Endodermal cell (in vitro differentiated cells): ENCODE measurements at regions not wholly inside any gene's neighbourhood (a gene's known extent, or its start where the extent isn't known, plus 50 kb on each side); places are given as distances from the start of the nearest gene placed in this dataset.
A peak's percentile ranks its signal among the peaks of the same experiment; 100 is the strongest.

Experiments
- DNase-seq: peaks from one replicate; pipeline ENCODE4 v3.0.0-alpha.2; 2017
- H3K27ac ChIP-seq: 2 replicates; pipeline ENCODE4 v1.5.1; 2013; ENCODE audit warnings: mild to moderate bottlenecking, low read depth, low read length, moderate library complexity
- H3K27me3 ChIP-seq: 2 replicates; pipeline ENCODE4 v1.6.1; 2013; ENCODE audit warnings: mild to moderate bottlenecking, low read length, moderate library complexity; ENCODE audit not compliant: insufficient read depth, control insufficient read depth, poor library complexity, severe bottlenecking
- H3K36me3 ChIP-seq: 2 replicates; pipeline ENCODE4 v1.7.0; 2013; ENCODE audit warnings: mild to moderate bottlenecking, low read length, moderate library complexity; ENCODE audit not compliant: control insufficient read depth, insufficient read depth
- H3K4me1 ChIP-seq: one replicate; pipeline ENCODE4 v1.7.0; 2013; ENCODE audit warnings: low read length; ENCODE audit not compliant: control insufficient read depth, insufficient read depth
- H3K4me3 ChIP-seq: 2 replicates; pipeline ENCODE4 v1.5.1; 2013; ENCODE audit warnings: mild to moderate bottlenecking, low read length, moderate library complexity
- H3K9ac ChIP-seq: 2 replicates; pipeline ENCODE4 v1.6.1; 2013; ENCODE audit warnings: mild to moderate bottlenecking, low read length, moderate library complexity; ENCODE audit not compliant: poor library complexity, severe bottlenecking; ENCODE audit errors: extremely low read depth
- H3K9me3 ChIP-seq: 2 replicates; pipeline ENCODE4 v1.6.1; 2013; ENCODE audit warnings: mild to moderate bottlenecking, low read length, moderate library complexity; ENCODE audit not compliant: control insufficient read depth
- H3K27ac Mint-ChIP-seq: 2 replicates; pipeline ENCODE4 v1.8.0; 2020; ENCODE audit warnings: mixed read lengths
- H3K27me3 Mint-ChIP-seq: 2 replicates; pipeline ENCODE4 v1.8.0; 2021; ENCODE audit warnings: mild to moderate bottlenecking, mixed read lengths; ENCODE audit not compliant: insufficient read depth
- H3K36me3 Mint-ChIP-seq: 2 replicates; pipeline ENCODE4 v1.8.0; 2020; ENCODE audit warnings: low read depth, mixed read lengths
- H3K4me1 Mint-ChIP-seq: 2 replicates; pipeline ENCODE4 v1.8.0; 2020; ENCODE audit warnings: mixed read lengths
- H3K4me3 Mint-ChIP-seq: 2 replicates; pipeline ENCODE4 v1.8.0; 2020; ENCODE audit warnings: mild to moderate bottlenecking, moderate library complexity, mixed read lengths
- H3K9me3 Mint-ChIP-seq: 2 replicates; pipeline ENCODE4 v1.8.0; 2020; ENCODE audit warnings: mild to moderate bottlenecking, mixed read lengths
- CTCF ChIP-seq: fragments of 200-600 bp; sonication (generic); conservative IDR thresholded peaks from 2 replicates; pipeline ENCODE4 v1.5.0; 2021; ENCODE audit warnings: antibody characterized with exemption, mild to moderate bottlenecking
- WGBS, 2 experiments: methylation state at CpG; one replicate each; pipeline versions ENCODE4 v1.1.5 to v1.1.7; 2013; ENCODE audit warnings: missing lambda C conversion rate in 2 of 2, mixed read lengths in 1 of 2; ENCODE audit not compliant: insufficient coverage in 1 of 2, insufficient read length in 1 of 2; 5-methylcytosine and 5-hydroxymethylcytosine counted together

- H3K27me3 Mint-ChIP-seq, result no peaks in the 10 kb centered on the region
- no peak overlapping the region for H3K27ac ChIP-seq
- H3K4me3 ChIP-seq, result no peak overlapping the region
- DNase-seq, result peak; percentile 36
- H3K9ac ChIP-seq, result no peak overlapping the region
- no peak overlapping the region for H3K27ac Mint-ChIP-seq
- no peaks in the 10 kb centered on the region for H3K9me3 ChIP-seq
- no peaks in the 10 kb centered on the region for H3K4me1 ChIP-seq
- peak; percentile 74 for TF ChIP-seq CTCF
- H3K4me1 Mint-ChIP-seq, result no peaks in the 10 kb centered on the region
- H3K4me3 Mint-ChIP-seq, result no peak overlapping the region
- H3K9me3 Mint-ChIP-seq, result no peaks in the 10 kb centered on the region
- no peaks in the 10 kb centered on the region for H3K36me3 Mint-ChIP-seq
- no peaks in the 10 kb centered on the region for H3K27me3 ChIP-seq
- peaks cover 11% of the 10 kb centered on the region for H3K36me3 ChIP-seq
- 76 to 100% methylated on average over 2 to 3 of the region's 3 CpGs for WGBS, 2 experiments
Observed at GRCh38 chr11:92861634-92862033, 107.8 kb upstream of the MTNR1B start.

DNA sequence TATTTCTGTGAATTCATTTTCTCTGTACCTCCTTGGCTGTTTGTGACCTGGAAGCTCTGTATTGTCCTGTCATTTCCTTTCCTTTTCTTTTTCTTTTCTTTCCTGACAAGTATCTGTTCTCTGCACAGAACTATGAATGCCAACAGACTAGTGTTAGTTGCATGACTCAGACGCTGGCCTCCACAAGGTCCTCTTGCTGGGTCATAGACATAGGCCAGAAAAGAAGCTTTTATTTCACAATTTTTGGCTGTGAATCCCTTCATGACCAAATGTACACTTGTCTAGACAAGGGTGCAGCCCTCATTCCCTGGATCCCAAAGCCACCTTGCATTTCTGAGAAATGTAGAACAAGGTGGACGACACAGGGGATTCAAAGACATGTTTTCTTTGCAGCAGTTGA lies 104.1 kb upstream of the MTNR1B start:
- H3K9ac ChIP-seq, result no peak overlapping the region
- WGBS, 2 experiments, result 94 to 95% methylated on average over 2 of the region's 2 CpGs
- Mint-ChIP-seq H3K27me3 (no peaks in the 10 kb centered on the region), H3K36me3 (no peaks in the 10 kb centered on the region), H3K27ac (no peak overlapping the region), H3K9me3 (no peaks in the 10 kb centered on the region), H3K4me1 (no peaks in the 10 kb centered on the region), H3K4me3 (no peak overlapping the region)
- no peak overlapping the region for H3K27ac ChIP-seq
- H3K4me3 ChIP-seq, result no peak overlapping the region
- H3K27me3 ChIP-seq, result no peaks in the 10 kb centered on the region
- peak; percentile 21 for DNase-seq
- no peaks in the 10 kb centered on the region for H3K9me3 ChIP-seq
- no peaks in the 10 kb centered on the region for H3K4me1 ChIP-seq
- no peaks in the 10 kb centered on the region for H3K36me3 ChIP-seq
- TF ChIP-seq CTCF, result no peak

GRCh38 chr11:92866679-92867282 lies 102.7 kb upstream of the MTNR1B start:
- whole genome bisulfite sequencing, 2 experiments, result 94 to 96% methylated on average over 32 to 38 of the region's 38 CpGs
- Histone ChIP-seq H3K27me3 (no peaks in the 10 kb centered on the region), H3K9me3 (no peaks in the 10 kb centered on the region), H3K9ac (no peak overlapping the region), H3K36me3 (no peaks in the 10 kb centered on the region), H3K27ac (no peak overlapping the region), H3K4me1 (no peaks in the 10 kb centered on the region), H3K4me3 (no peak overlapping the region)
- Mint-ChIP-seq H3K27ac (no peak overlapping the region), H3K36me3 (no peaks in the 10 kb centered on the region), H3K9me3 (no peaks in the 10 kb centered on the region), H3K4me1 (no peaks in the 10 kb centered on the region), H3K27me3 (no peaks in the 10 kb centered on the region), H3K4me3 (no peak overlapping the region)
- peak; percentile 34 for DNase-seq
- no peak for TF ChIP-seq CTCF
